HCT116 (cell line): ENCODE measurements at regions not wholly inside any gene's neighbourhood (a gene's known extent, or its start where the extent isn't known, plus 50 kb on each side); places are given as distances from the start of the nearest gene placed in this dataset.

Experiments
- ATAC-seq: fragments of 200-7000 bp; cut with Tn5 transposase; 2 replicates; pipeline ENCODE4 v1.9.1; 2020; ENCODE audit warnings: mild to moderate bottlenecking, moderate library complexity
- BruUV-seq: library from RNA; stranded (reverse); fragments of 400-500 nt; replicated peaks from 2 replicates; lab custom pipeline; 2021; lab: Mats Ljungman, UMichigan
- CTCF ChIA-PET: fragments of 300-600 bp; sonication (Branson Sonifier 250); formaldehyde crosslinking; loops from one replicate; lab custom pipeline; 2021; ENCODE audit warnings: antibody characterized with exemption; lab: Charles Lee
- POLR2A ChIA-PET: fragments of 300-600, 350-600 bp; sonication (Branson Sonifier 250); formaldehyde crosslinking; loops from one replicate; lab custom pipeline; 2021; ENCODE audit warnings: antibody characterized with exemption; lab: Charles Lee
- RAD21 ChIA-PET, 2 experiments: fragments of 300-600 bp; sonication (Branson Sonifier 250); formaldehyde crosslinking; loops; one replicate each; lab custom pipeline; 2023; ENCODE audit warnings: low total read pairs in 2 of 2; ENCODE audit not compliant: uncharacterized antibody in 2 of 2, unreplicated experiment in 2 of 2, low non-redundant PET in 1 of 2; lab: Charles Lee
- DNase-seq: peaks from one replicate; pipeline ENCODE4 v3.0.0-alpha.2; 2010; ENCODE audit warnings: low read depth, low spot score
- H2AFZ ChIP-seq: fragments of 200-600 bp; shearing (Covaris generic), sonication (generic); 2 replicates; pipeline ENCODE4 v1.6.1; 2017; ENCODE audit warnings: low read depth, mixed run types, mixed read lengths, antibody characterized with exemption, low read length; ENCODE audit not compliant: poor library complexity, severe bottlenecking
- H3K27ac ChIP-seq: 2 replicates; pipeline ENCODE4 v1.5.1; 2012; ENCODE audit warnings: low read depth, low read length
- H3K27me3 ChIP-seq: fragments of 200-600 bp; sonication (generic); 2 replicates; pipeline ENCODE4 v1.6.1; 2016; ENCODE audit warnings: mixed run types, low read length, mixed read lengths; ENCODE audit not compliant: insufficient read depth
- H3K36me3 ChIP-seq, 2 experiments: fragments of 200-500 bp in 1 of 2; fragments of 200-600 bp in 1 of 2; sonication (Bioruptor generic) in 1 of 2; sonication (generic) in 1 of 2; 2 replicates each; pipeline versions ENCODE4 v1.5.1 to v1.6.1; 2014 to 2016; ENCODE audit warnings: low read length in 2 of 2, inconsistent platforms in 1 of 2, mixed read lengths in 1 of 2, mixed run types in 1 of 2; ENCODE audit not compliant: insufficient read depth in 2 of 2, control insufficient read depth in 1 of 2
- H3K4me1 ChIP-seq, 2 experiments: fragments of 200-600 bp in 1 of 2; sonication (generic) in 1 of 2; 2 replicates each; pipeline versions ENCODE4 v1.5.1 to v1.6.1; 2012 to 2017; ENCODE audit warnings: low read length in 2 of 2, inconsistent platforms in 1 of 2, mild to moderate bottlenecking in 1 of 2, mixed read lengths in 1 of 2, mixed run types in 1 of 2, moderate library complexity in 1 of 2; ENCODE audit not compliant: insufficient read depth in 2 of 2, control insufficient read depth in 1 of 2
- H3K4me2 ChIP-seq: fragments of 200-600 bp; sonication (generic); 2 replicates; pipeline ENCODE4 v1.6.1; 2017; ENCODE audit warnings: mixed run types, low read length, mixed read lengths
- H3K4me3 ChIP-seq, 2 experiments: fragments of 200-600 bp in 1 of 2; sonication (generic) in 1 of 2; replicated peaks in 1 of 2; 2 replicates each; pipeline ENCODE4 v1.5.1; 2011 to 2016; ENCODE audit warnings: low read length in 2 of 2, control low read depth in 1 of 2, low read depth in 1 of 2, mild to moderate bottlenecking in 1 of 2, mixed read lengths in 1 of 2, mixed run types in 1 of 2
- H3K79me2 ChIP-seq: fragments of 200-600 bp; sonication (generic); 2 replicates; pipeline ENCODE4 v1.6.1; 2017; ENCODE audit warnings: mild to moderate bottlenecking, mixed run types, low read length, moderate library complexity, mixed read lengths; ENCODE audit not compliant: insufficient read depth
- H3K9ac ChIP-seq: fragments of 200-600 bp; sonication (generic); 2 replicates; pipeline ENCODE4 v1.6.1; 2016; ENCODE audit warnings: low read length, mixed read lengths
- H3K9me2 ChIP-seq: fragments of 200-600 bp; sonication (generic), shearing (Covaris generic); 2 replicates; pipeline ENCODE4 v1.6.1; 2017; ENCODE audit warnings: mixed run types, mild to moderate bottlenecking, moderate library complexity; ENCODE audit not compliant: insufficient read depth
- H3K9me3 ChIP-seq, 2 experiments: fragments of 200-500 bp in 1 of 2; fragments of 200-600 bp in 1 of 2; sonication (Bioruptor generic) in 1 of 2; sonication (generic) in 1 of 2; 2 replicates each; pipeline ENCODE4 v1.6.1; 2014 to 2017; ENCODE audit warnings: low read length in 2 of 2, mixed read lengths in 2 of 2, inconsistent platforms in 1 of 2, low read depth in 1 of 2, mild to moderate bottlenecking in 1 of 2, mixed run types in 1 of 2, moderate library complexity in 1 of 2; ENCODE audit not compliant: control insufficient read depth in 1 of 2, insufficient read depth in 1 of 2
- H4K20me1 ChIP-seq: fragments of 200-600 bp; sonication (generic), shearing (Covaris generic); 2 replicates; pipeline ENCODE4 v1.6.1; 2017; ENCODE audit warnings: mixed run types, mild to moderate bottlenecking, moderate library complexity; ENCODE audit not compliant: insufficient read depth
- EGR1 ChIP-seq: IDR thresholded peaks from 2 replicates; pipeline ENCODE4 v1.6.1; 2012; ENCODE audit warnings: low read depth
- EZH2 ChIP-seq: fragments of 200-600 bp; sonication (generic); IDR thresholded peaks from 2 replicates; pipeline ENCODE4 v1.6.1; 2017; ENCODE audit warnings: antibody characterized with exemption, mixed run types
- FOSL1 ChIP-seq: IDR thresholded peaks from 2 replicates; pipeline ENCODE4 v1.6.1; 2012; ENCODE audit warnings: low read depth
- RAD21 ChIP-seq: IDR thresholded peaks from 2 replicates; pipeline ENCODE4 v1.6.1; 2012; ENCODE audit warnings: low read depth, mild to moderate bottlenecking
- SP1 ChIP-seq: IDR thresholded peaks from 2 replicates; pipeline ENCODE4 v1.6.1; 2012; ENCODE audit warnings: low read depth
- intact Hi-C: fragments of 100-400 bp; cut with micrococcal nuclease; formaldehyde crosslinking; loops from 2 replicates; pipeline ENCODE4 v1.10.0; 2022
- TF ChIP-seq, protein P1 (sequence below): IDR thresholded peaks from 2 replicates; pipeline ENCODE4 v1.6.1; 2011; ENCODE audit warnings: mild to moderate bottlenecking, low read length, moderate library complexity; ENCODE audit not compliant: insufficient replicate concordance; ENCODE audit errors: extremely low read depth
- TF ChIP-seq, protein P2 (sequence below), 3 experiments: fragments of 200-600 bp in 1 of 3; sonication (generic) in 1 of 3; IDR thresholded peaks in 2 of 3; conservative IDR thresholded peaks in 1 of 3; 2 replicates each; pipeline ENCODE4 v1.5.1; 2012 to 2017; ENCODE audit warnings: low read depth in 2 of 3, low read length in 2 of 3, antibody characterized with exemption in 1 of 3, borderline replicate concordance in 1 of 3, control low read depth in 1 of 3, mild to moderate bottlenecking in 1 of 3, mixed read lengths in 1 of 3, mixed run types in 1 of 3, moderate library complexity in 1 of 3; ENCODE audit not compliant: insufficient read depth in 1 of 3

DNA sequence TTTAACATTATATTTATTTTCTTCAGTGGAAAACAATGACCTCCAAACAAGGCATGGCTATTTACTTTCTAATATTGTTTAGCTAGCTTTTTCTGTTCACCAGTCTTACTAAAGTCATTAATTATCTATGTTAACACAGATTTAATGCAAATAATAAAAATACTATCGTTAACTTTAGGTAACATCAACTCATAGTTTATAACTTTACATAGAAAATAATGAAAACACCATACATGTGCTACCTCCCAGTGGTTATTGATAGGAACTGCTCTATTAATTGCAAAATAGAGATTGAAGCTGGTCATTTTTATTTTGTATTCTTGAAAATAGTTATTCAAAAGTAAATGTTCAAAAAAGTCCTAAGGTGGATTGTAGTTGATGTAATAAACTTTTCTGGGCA lies 78.3 kb upstream of the HCN1 start:
- no TSS peak for BruUV-seq
- Histone ChIP-seq H3K4me1 (no peaks in the 10 kb centered on the region), H3K4me2 (no peak overlapping the region), H3K9me3 (no peaks in the 10 kb centered on the region), H3K27ac (no peak overlapping the region), H3K9ac (no peak overlapping the region), H3K27me3 (no peaks in the 10 kb centered on the region), H3K79me2 (no peaks in the 10 kb centered on the region), H3K4me3 (no peak overlapping the region), H3K36me3 (no peaks in the 10 kb centered on the region), H3K9me2 (no peaks in the 10 kb centered on the region), H4K20me1 (no peaks in the 10 kb centered on the region), H2AFZ (peak overlapping the region; percentile 83)
- DNase-seq (no peak), ATAC-seq (no peak)
- TF ChIP-seq FOSL1 (no peak), EZH2 (no peak), SP1 (no peak), RAD21 (peak; percentile 64), EGR1 (no peak)
- TF ChIP-seq, protein P1, sequence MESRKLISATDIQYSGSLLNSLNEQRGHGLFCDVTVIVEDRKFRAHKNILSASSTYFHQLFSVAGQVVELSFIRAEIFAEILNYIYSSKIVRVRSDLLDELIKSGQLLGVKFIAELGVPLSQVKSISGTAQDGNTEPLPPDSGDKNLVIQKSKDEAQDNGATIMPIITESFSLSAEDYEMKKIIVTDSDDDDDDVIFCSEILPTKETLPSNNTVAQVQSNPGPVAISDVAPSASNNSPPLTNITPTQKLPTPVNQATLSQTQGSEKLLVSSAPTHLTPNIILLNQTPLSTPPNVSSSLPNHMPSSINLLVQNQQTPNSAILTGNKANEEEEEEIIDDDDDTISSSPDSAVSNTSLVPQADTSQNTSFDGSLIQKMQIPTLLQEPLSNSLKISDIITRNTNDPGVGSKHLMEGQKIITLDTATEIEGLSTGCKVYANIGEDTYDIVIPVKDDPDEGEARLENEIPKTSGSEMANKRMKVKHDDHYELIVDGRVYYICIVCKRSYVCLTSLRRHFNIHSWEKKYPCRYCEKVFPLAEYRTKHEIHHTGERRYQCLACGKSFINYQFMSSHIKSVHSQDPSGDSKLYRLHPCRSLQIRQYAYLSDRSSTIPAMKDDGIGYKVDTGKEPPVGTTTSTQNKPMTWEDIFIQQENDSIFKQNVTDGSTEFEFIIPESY: no peak
- TF ChIP-seq, protein P2, sequence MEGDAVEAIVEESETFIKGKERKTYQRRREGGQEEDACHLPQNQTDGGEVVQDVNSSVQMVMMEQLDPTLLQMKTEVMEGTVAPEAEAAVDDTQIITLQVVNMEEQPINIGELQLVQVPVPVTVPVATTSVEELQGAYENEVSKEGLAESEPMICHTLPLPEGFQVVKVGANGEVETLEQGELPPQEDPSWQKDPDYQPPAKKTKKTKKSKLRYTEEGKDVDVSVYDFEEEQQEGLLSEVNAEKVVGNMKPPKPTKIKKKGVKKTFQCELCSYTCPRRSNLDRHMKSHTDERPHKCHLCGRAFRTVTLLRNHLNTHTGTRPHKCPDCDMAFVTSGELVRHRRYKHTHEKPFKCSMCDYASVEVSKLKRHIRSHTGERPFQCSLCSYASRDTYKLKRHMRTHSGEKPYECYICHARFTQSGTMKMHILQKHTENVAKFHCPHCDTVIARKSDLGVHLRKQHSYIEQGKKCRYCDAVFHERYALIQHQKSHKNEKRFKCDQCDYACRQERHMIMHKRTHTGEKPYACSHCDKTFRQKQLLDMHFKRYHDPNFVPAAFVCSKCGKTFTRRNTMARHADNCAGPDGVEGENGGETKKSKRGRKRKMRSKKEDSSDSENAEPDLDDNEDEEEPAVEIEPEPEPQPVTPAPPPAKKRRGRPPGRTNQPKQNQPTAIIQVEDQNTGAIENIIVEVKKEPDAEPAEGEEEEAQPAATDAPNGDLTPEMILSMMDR (IDR thresholded peaks at IDR 0.05 in 2 of 3, conservative IDR thresholded peaks at IDR 0.05 in 1 of 3; ENCODE audit: borderline replicate concordance in 1 of 3, insufficient read depth in 1 of 3, low read depth in 2 of 3, low read length in 2 of 3): peak; percentile 38 to 74 (median 49); a peak in 5 of 6 replicates
- ChIA-PET RAD21 (interaction anchor here (0.6 to 0.8 kb wide), 2 partner anchors 645 to 912 kb away, joined by 3 to 4 read pairs; no protein-coding TSS in a partner anchor), CTCF (interaction anchor here (0.6 to 1.2 kb wide), 7 partner anchors 737 to 915 kb away, joined by 3 to 11 read pairs (median 4); no protein-coding TSS in a partner anchor), POLR2A (no interaction called here)
- intact Hi-C loops: loop anchor here (2.0 to 5.0 kb wide), 2 partner anchors 736 to 912 kb away; no protein-coding TSS in a partner anchor
